H9 (cell line): ENCODE measurements at regions not wholly inside any gene's neighbourhood (a gene's known extent, or its start where the extent isn't known, plus 50 kb on each side); places are given as distances from the start of the nearest gene placed in this dataset.

Source experiments
- DNase-seq: peaks from one replicate; pipeline ENCODE4 v3.0.0-alpha.2; 2017
- H2AFZ ChIP-seq: one replicate; pipeline ENCODE4 v1.6.1; 2013; ENCODE audit warnings: mild to moderate bottlenecking, low read length, control low read depth, moderate library complexity
- H2AK5ac ChIP-seq: 2 replicates; pipeline ENCODE4 v1.6.1; 2013; ENCODE audit warnings: low read length, control low read depth, mixed read lengths; ENCODE audit not compliant: insufficient read length
- H2BK120ac ChIP-seq: one replicate; pipeline ENCODE4 v1.6.1; 2013; ENCODE audit warnings: low read depth, mild to moderate bottlenecking, low read length, control low read depth, inconsistent platforms; ENCODE audit not compliant: poor library complexity, severe bottlenecking
- H2BK12ac ChIP-seq: 2 replicates; pipeline ENCODE4 v1.6.1; 2013; ENCODE audit warnings: low read length, control low read depth, mixed read lengths, low read depth; ENCODE audit not compliant: insufficient read length
- H2BK15ac ChIP-seq: 2 replicates; pipeline ENCODE4 v1.6.1; 2013; ENCODE audit warnings: low read depth, low read length, control low read depth
- H2BK20ac ChIP-seq: one replicate; pipeline ENCODE4 v1.6.1; 2013; ENCODE audit warnings: low read depth, mild to moderate bottlenecking, low read length, control low read depth, inconsistent platforms; ENCODE audit not compliant: poor library complexity, severe bottlenecking
- H2BK5ac ChIP-seq: 2 replicates; pipeline ENCODE4 v1.6.1; 2013; ENCODE audit warnings: low read length, control low read depth, mixed read lengths; ENCODE audit not compliant: insufficient read length
- H3K14ac ChIP-seq: 2 replicates; pipeline ENCODE4 v1.6.1; 2013; ENCODE audit warnings: low read length, control low read depth; ENCODE audit not compliant: insufficient read depth
- H3K18ac ChIP-seq: 2 replicates; pipeline ENCODE4 v1.6.1; 2013; ENCODE audit warnings: low read depth, mild to moderate bottlenecking, mixed read lengths, low read length, control low read depth; ENCODE audit not compliant: insufficient read length
- H3K23ac ChIP-seq: 2 replicates; pipeline ENCODE4 v1.6.1; 2013; ENCODE audit warnings: low read length, control low read depth, mixed read lengths, low read depth; ENCODE audit not compliant: insufficient read length
- H3K23me2 ChIP-seq: 2 replicates; pipeline ENCODE4 v1.6.1; 2013; ENCODE audit warnings: low read depth, mild to moderate bottlenecking, mixed read lengths, low read length, control low read depth; ENCODE audit not compliant: insufficient read length, poor library complexity, severe bottlenecking
- H3K27ac ChIP-seq: 2 replicates; pipeline ENCODE4 v1.5.1; 2013; ENCODE audit warnings: low read length, control low read depth, mixed read lengths, low read depth; ENCODE audit not compliant: insufficient read length
- H3K27me3 ChIP-seq: 2 replicates; pipeline ENCODE4 v1.6.1; 2013; ENCODE audit warnings: low read length, control low read depth, inconsistent platforms; ENCODE audit not compliant: insufficient read depth
- H3K4ac ChIP-seq: 2 replicates; pipeline ENCODE4 v1.6.1; 2013; ENCODE audit warnings: low read depth, mild to moderate bottlenecking, control low read depth, inconsistent platforms, low read length, moderate library complexity
- H3K4me1 ChIP-seq: 2 replicates; pipeline ENCODE4 v1.6.1; 2013; ENCODE audit warnings: low read length, control low read depth, inconsistent platforms; ENCODE audit not compliant: insufficient read depth
- H3K4me2 ChIP-seq: 2 replicates; pipeline ENCODE4 v1.6.1; 2013; ENCODE audit warnings: low read length, control low read depth, mixed read lengths; ENCODE audit not compliant: insufficient read length, insufficient read depth
- H3K56ac ChIP-seq: 2 replicates; pipeline ENCODE4 v1.6.1; 2013; ENCODE audit warnings: low read depth, mild to moderate bottlenecking, mixed read lengths, low read length, control low read depth; ENCODE audit not compliant: insufficient read length
- H3K79me1 ChIP-seq: 2 replicates; pipeline ENCODE4 v1.6.1; 2013; ENCODE audit warnings: low read depth, mild to moderate bottlenecking, moderate library complexity, low read length, control low read depth, inconsistent platforms; ENCODE audit not compliant: insufficient read depth, poor library complexity, severe bottlenecking
- H3K79me2 ChIP-seq: 2 replicates; pipeline ENCODE4 v1.6.1; 2013; ENCODE audit warnings: low read length, control low read depth, inconsistent platforms; ENCODE audit not compliant: insufficient read depth
- H3K9ac ChIP-seq: 2 replicates; pipeline ENCODE4 v1.6.1; 2013; ENCODE audit warnings: low read length, control low read depth, mixed read lengths; ENCODE audit not compliant: insufficient read length; ENCODE audit errors: extremely low read depth
- H3K9me3 ChIP-seq: one replicate; pipeline ENCODE4 v1.6.1; 2013; ENCODE audit warnings: low read depth, low read length, inconsistent platforms; ENCODE audit not compliant: control insufficient read depth
- H3T11ph ChIP-seq: one replicate; pipeline ENCODE4 v1.6.1; 2013; ENCODE audit warnings: mild to moderate bottlenecking, low read length, control low read depth, inconsistent platforms
- H4K20me1 ChIP-seq: one replicate; pipeline ENCODE4 v1.6.1; 2013; ENCODE audit not compliant: control insufficient read depth, insufficient read length, insufficient read depth
- H4K5ac ChIP-seq: 2 replicates; pipeline ENCODE4 v1.6.1; 2013; ENCODE audit warnings: low read depth, mild to moderate bottlenecking, mixed read lengths, low read length, control low read depth; ENCODE audit not compliant: insufficient read length
- H4K8ac ChIP-seq: replicated peaks from 2 replicates; pipeline ENCODE4 v1.6.1; 2013; ENCODE audit warnings: low read length, control low read depth, mixed read lengths, low read depth; ENCODE audit not compliant: insufficient read length
- H4K91ac ChIP-seq: 2 replicates; pipeline ENCODE4 v1.6.1; 2013; ENCODE audit warnings: low read depth, mild to moderate bottlenecking, moderate library complexity, mixed read lengths, low read length, control low read depth; ENCODE audit not compliant: insufficient read length
- H3K27ac Mint-ChIP-seq, 3 experiments: 2 replicates in 2 of 3; 3 replicates in 1 of 3; pipeline ENCODE4 v1.8.0; 2020 to 2021; ENCODE audit warnings: mixed read lengths in 3 of 3, mild to moderate bottlenecking in 1 of 3, moderate library complexity in 1 of 3
- H3K27me3 Mint-ChIP-seq: 2 replicates; pipeline ENCODE4 v1.8.0; 2021; ENCODE audit warnings: low read depth, mild to moderate bottlenecking, moderate library complexity, mixed read lengths
- H3K36me3 Mint-ChIP-seq, 3 experiments: 2 replicates in 2 of 3; 3 replicates in 1 of 3; pipeline ENCODE4 v1.8.0; 2020 to 2021; ENCODE audit warnings: low read depth in 3 of 3, mixed read lengths in 3 of 3; ENCODE audit not compliant: insufficient read depth in 1 of 3
- H3K4me1 Mint-ChIP-seq, 2 experiments: 2 replicates each; pipeline ENCODE4 v1.8.0; 2020; ENCODE audit warnings: mixed read lengths in 2 of 2
- H3K4me3 Mint-ChIP-seq, 2 experiments: 2 replicates in 1 of 2; 3 replicates in 1 of 2; pipeline ENCODE4 v1.8.0; 2020 to 2021; ENCODE audit warnings: mild to moderate bottlenecking in 2 of 2, mixed read lengths in 2 of 2, moderate library complexity in 1 of 2
- H3K9me3 Mint-ChIP-seq, 2 experiments: 2 replicates in 1 of 2; 3 replicates in 1 of 2; pipeline ENCODE4 v1.8.0; 2020; ENCODE audit warnings: mild to moderate bottlenecking in 2 of 2, mixed read lengths in 2 of 2, moderate library complexity in 1 of 2
- CTCF ChIP-seq: fragments of 200-600 bp; sonication (generic); conservative IDR thresholded peaks from 3 replicates; pipeline ENCODE4 v1.8.0; 2021; ENCODE audit warnings: antibody characterized with exemption, mild to moderate bottlenecking
- WGBS: extraction: QIAGEN DNeasy Blood & Tissue Kit; methylation state at CpG from one replicate; pipeline ENCODE4 v1.1.7; 2013; ENCODE audit warnings: missing lambda C conversion rate, low lambda C conversion rate, mixed read lengths; ENCODE audit not compliant: insufficient read length; ENCODE audit errors: extremely low coverage; 5-methylcytosine and 5-hydroxymethylcytosine counted together

GRCh38 chr14:49947506-49947905 is 54.6 kb downstream of the ARF6 start:
- Histone ChIP-seq H2BK120ac (no peak overlapping the region), H4K5ac (no peak overlapping the region), H3K23ac (no peak overlapping the region), H3K27me3 (no peaks in the 10 kb centered on the region), H3K79me1 (no peaks in the 10 kb centered on the region), H4K8ac (no peak overlapping the region), H4K91ac (no peak overlapping the region), H3K18ac (no peak overlapping the region), H2AK5ac (no peak overlapping the region), H3K4ac (no peak overlapping the region), H3K4me1 (no peaks in the 10 kb centered on the region), H3K56ac (no peak overlapping the region), H2AFZ (no peak overlapping the region), H2BK20ac (no peak overlapping the region), H3K23me2 (no peaks in the 10 kb centered on the region), H3K9ac (no peak overlapping the region), H2BK15ac (no peak overlapping the region), H3K14ac (no peak overlapping the region), H4K20me1 (no peaks in the 10 kb centered on the region), H3K4me2 (no peak overlapping the region), H2BK5ac (no peak overlapping the region), H3K9me3 (no peaks in the 10 kb centered on the region), H3K79me2 (no peaks in the 10 kb centered on the region), H3T11ph (no peak overlapping the region), H2BK12ac (no peak overlapping the region), H3K27ac (no peak overlapping the region)
- Mint-ChIP-seq H3K4me3 (no peak overlapping the region), H3K9me3 (no peaks in the 10 kb centered on the region), H3K36me3 (no peaks in the 10 kb centered on the region), H3K27me3 (peaks cover 3% of the 10 kb centered on the region; the same call in 1 of the 2 replicates), H3K27ac (no peak overlapping the region), H3K4me1 (no peaks in the 10 kb centered on the region)
- no peak for DNase-seq
- no peak for TF ChIP-seq CTCF
- WGBS, result no CpG with 5 or more reads among the region's 3 CpGs
